ENCODE measurements at regions not wholly inside any gene's neighbourhood (a gene's known extent, or its start where the extent isn't known, plus 50 kb on each side); places are given as distances from the start of the nearest gene placed in this dataset.

DNA sequence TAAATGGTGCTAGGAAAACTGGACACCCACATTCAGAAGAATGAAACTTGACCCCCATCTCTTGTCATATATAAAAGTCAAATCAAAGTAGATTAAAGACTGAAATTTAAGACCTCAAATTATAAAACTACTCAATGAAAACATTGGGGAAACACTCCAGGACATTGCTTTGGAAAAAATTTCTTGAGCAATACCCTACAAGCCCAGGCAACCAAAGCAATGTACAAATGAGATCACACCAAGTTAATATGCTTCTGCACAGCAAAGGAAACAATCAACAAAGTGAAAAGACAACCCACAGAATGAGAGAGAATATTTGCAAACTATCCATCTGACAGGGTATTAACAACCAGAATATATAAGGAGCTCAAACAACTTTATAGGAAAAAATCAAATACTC is 407.9 kb upstream of the BTBD3 start:
- TF ChIP-seq, protein P1, sequence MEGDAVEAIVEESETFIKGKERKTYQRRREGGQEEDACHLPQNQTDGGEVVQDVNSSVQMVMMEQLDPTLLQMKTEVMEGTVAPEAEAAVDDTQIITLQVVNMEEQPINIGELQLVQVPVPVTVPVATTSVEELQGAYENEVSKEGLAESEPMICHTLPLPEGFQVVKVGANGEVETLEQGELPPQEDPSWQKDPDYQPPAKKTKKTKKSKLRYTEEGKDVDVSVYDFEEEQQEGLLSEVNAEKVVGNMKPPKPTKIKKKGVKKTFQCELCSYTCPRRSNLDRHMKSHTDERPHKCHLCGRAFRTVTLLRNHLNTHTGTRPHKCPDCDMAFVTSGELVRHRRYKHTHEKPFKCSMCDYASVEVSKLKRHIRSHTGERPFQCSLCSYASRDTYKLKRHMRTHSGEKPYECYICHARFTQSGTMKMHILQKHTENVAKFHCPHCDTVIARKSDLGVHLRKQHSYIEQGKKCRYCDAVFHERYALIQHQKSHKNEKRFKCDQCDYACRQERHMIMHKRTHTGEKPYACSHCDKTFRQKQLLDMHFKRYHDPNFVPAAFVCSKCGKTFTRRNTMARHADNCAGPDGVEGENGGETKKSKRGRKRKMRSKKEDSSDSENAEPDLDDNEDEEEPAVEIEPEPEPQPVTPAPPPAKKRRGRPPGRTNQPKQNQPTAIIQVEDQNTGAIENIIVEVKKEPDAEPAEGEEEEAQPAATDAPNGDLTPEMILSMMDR (IDR thresholded peaks at IDR 0.05): no peak
- TF ChIP-seq POLR2A (IDR thresholded peaks at IDR 0.05): no peak
